H9 (cell line): ENCODE measurements at regions not wholly inside any gene's neighbourhood (a gene's known extent, or its start where the extent isn't known, plus 50 kb on each side); places are given as distances from the start of the nearest gene placed in this dataset.
"Not testable (repeated sequence)": the region's sequence is repeated elsewhere in the genome, so short reads cannot be mapped to it uniquely, and the experiment has no call there.

Experiments
- DNase-seq: peaks from one replicate; pipeline ENCODE4 v3.0.0-alpha.2; 2017
- H2AFZ ChIP-seq: one replicate; pipeline ENCODE4 v1.6.1; 2013; ENCODE audit warnings: mild to moderate bottlenecking, low read length, control low read depth, moderate library complexity
- H2AK5ac ChIP-seq: 2 replicates; pipeline ENCODE4 v1.6.1; 2013; ENCODE audit warnings: low read length, control low read depth, mixed read lengths; ENCODE audit not compliant: insufficient read length
- H2BK120ac ChIP-seq: one replicate; pipeline ENCODE4 v1.6.1; 2013; ENCODE audit warnings: low read depth, mild to moderate bottlenecking, low read length, control low read depth, inconsistent platforms; ENCODE audit not compliant: poor library complexity, severe bottlenecking
- H2BK12ac ChIP-seq: 2 replicates; pipeline ENCODE4 v1.6.1; 2013; ENCODE audit warnings: low read length, control low read depth, mixed read lengths, low read depth; ENCODE audit not compliant: insufficient read length
- H2BK15ac ChIP-seq: 2 replicates; pipeline ENCODE4 v1.6.1; 2013; ENCODE audit warnings: low read depth, low read length, control low read depth
- H2BK20ac ChIP-seq: one replicate; pipeline ENCODE4 v1.6.1; 2013; ENCODE audit warnings: low read depth, mild to moderate bottlenecking, low read length, control low read depth, inconsistent platforms; ENCODE audit not compliant: poor library complexity, severe bottlenecking
- H2BK5ac ChIP-seq: 2 replicates; pipeline ENCODE4 v1.6.1; 2013; ENCODE audit warnings: low read length, control low read depth, mixed read lengths; ENCODE audit not compliant: insufficient read length
- H3K14ac ChIP-seq: 2 replicates; pipeline ENCODE4 v1.6.1; 2013; ENCODE audit warnings: low read length, control low read depth; ENCODE audit not compliant: insufficient read depth
- H3K18ac ChIP-seq: 2 replicates; pipeline ENCODE4 v1.6.1; 2013; ENCODE audit warnings: low read depth, mild to moderate bottlenecking, mixed read lengths, low read length, control low read depth; ENCODE audit not compliant: insufficient read length
- H3K23ac ChIP-seq: 2 replicates; pipeline ENCODE4 v1.6.1; 2013; ENCODE audit warnings: low read length, control low read depth, mixed read lengths, low read depth; ENCODE audit not compliant: insufficient read length
- H3K23me2 ChIP-seq: 2 replicates; pipeline ENCODE4 v1.6.1; 2013; ENCODE audit warnings: low read depth, mild to moderate bottlenecking, mixed read lengths, low read length, control low read depth; ENCODE audit not compliant: insufficient read length, poor library complexity, severe bottlenecking
- H3K27ac ChIP-seq: 2 replicates; pipeline ENCODE4 v1.5.1; 2013; ENCODE audit warnings: low read length, control low read depth, mixed read lengths, low read depth; ENCODE audit not compliant: insufficient read length
- H3K27me3 ChIP-seq: 2 replicates; pipeline ENCODE4 v1.6.1; 2013; ENCODE audit warnings: low read length, control low read depth, inconsistent platforms; ENCODE audit not compliant: insufficient read depth
- H3K4ac ChIP-seq: 2 replicates; pipeline ENCODE4 v1.6.1; 2013; ENCODE audit warnings: low read depth, mild to moderate bottlenecking, control low read depth, inconsistent platforms, low read length, moderate library complexity
- H3K4me1 ChIP-seq: 2 replicates; pipeline ENCODE4 v1.6.1; 2013; ENCODE audit warnings: low read length, control low read depth, inconsistent platforms; ENCODE audit not compliant: insufficient read depth
- H3K4me2 ChIP-seq: 2 replicates; pipeline ENCODE4 v1.6.1; 2013; ENCODE audit warnings: low read length, control low read depth, mixed read lengths; ENCODE audit not compliant: insufficient read length, insufficient read depth
- H3K56ac ChIP-seq: 2 replicates; pipeline ENCODE4 v1.6.1; 2013; ENCODE audit warnings: low read depth, mild to moderate bottlenecking, mixed read lengths, low read length, control low read depth; ENCODE audit not compliant: insufficient read length
- H3K79me1 ChIP-seq: 2 replicates; pipeline ENCODE4 v1.6.1; 2013; ENCODE audit warnings: low read depth, mild to moderate bottlenecking, moderate library complexity, low read length, control low read depth, inconsistent platforms; ENCODE audit not compliant: insufficient read depth, poor library complexity, severe bottlenecking
- H3K79me2 ChIP-seq: 2 replicates; pipeline ENCODE4 v1.6.1; 2013; ENCODE audit warnings: low read length, control low read depth, inconsistent platforms; ENCODE audit not compliant: insufficient read depth
- H3K9ac ChIP-seq: 2 replicates; pipeline ENCODE4 v1.6.1; 2013; ENCODE audit warnings: low read length, control low read depth, mixed read lengths; ENCODE audit not compliant: insufficient read length; ENCODE audit errors: extremely low read depth
- H3K9me3 ChIP-seq: one replicate; pipeline ENCODE4 v1.6.1; 2013; ENCODE audit warnings: low read depth, low read length, inconsistent platforms; ENCODE audit not compliant: control insufficient read depth
- H3T11ph ChIP-seq: one replicate; pipeline ENCODE4 v1.6.1; 2013; ENCODE audit warnings: mild to moderate bottlenecking, low read length, control low read depth, inconsistent platforms
- H4K20me1 ChIP-seq: one replicate; pipeline ENCODE4 v1.6.1; 2013; ENCODE audit not compliant: control insufficient read depth, insufficient read length, insufficient read depth
- H4K5ac ChIP-seq: 2 replicates; pipeline ENCODE4 v1.6.1; 2013; ENCODE audit warnings: low read depth, mild to moderate bottlenecking, mixed read lengths, low read length, control low read depth; ENCODE audit not compliant: insufficient read length
- H4K8ac ChIP-seq: replicated peaks from 2 replicates; pipeline ENCODE4 v1.6.1; 2013; ENCODE audit warnings: low read length, control low read depth, mixed read lengths, low read depth; ENCODE audit not compliant: insufficient read length
- H4K91ac ChIP-seq: 2 replicates; pipeline ENCODE4 v1.6.1; 2013; ENCODE audit warnings: low read depth, mild to moderate bottlenecking, moderate library complexity, mixed read lengths, low read length, control low read depth; ENCODE audit not compliant: insufficient read length
- H3K27ac Mint-ChIP-seq, 3 experiments: 2 replicates in 2 of 3; 3 replicates in 1 of 3; pipeline ENCODE4 v1.8.0; 2020 to 2021; ENCODE audit warnings: mixed read lengths in 3 of 3, mild to moderate bottlenecking in 1 of 3, moderate library complexity in 1 of 3
- H3K27me3 Mint-ChIP-seq: 2 replicates; pipeline ENCODE4 v1.8.0; 2021; ENCODE audit warnings: low read depth, mild to moderate bottlenecking, moderate library complexity, mixed read lengths
- H3K36me3 Mint-ChIP-seq, 3 experiments: 2 replicates in 2 of 3; 3 replicates in 1 of 3; pipeline ENCODE4 v1.8.0; 2020 to 2021; ENCODE audit warnings: low read depth in 3 of 3, mixed read lengths in 3 of 3; ENCODE audit not compliant: insufficient read depth in 1 of 3
- H3K4me1 Mint-ChIP-seq, 2 experiments: 2 replicates each; pipeline ENCODE4 v1.8.0; 2020; ENCODE audit warnings: mixed read lengths in 2 of 2
- H3K4me3 Mint-ChIP-seq, 2 experiments: 2 replicates in 1 of 2; 3 replicates in 1 of 2; pipeline ENCODE4 v1.8.0; 2020 to 2021; ENCODE audit warnings: mild to moderate bottlenecking in 2 of 2, mixed read lengths in 2 of 2, moderate library complexity in 1 of 2
- H3K9me3 Mint-ChIP-seq, 2 experiments: 2 replicates in 1 of 2; 3 replicates in 1 of 2; pipeline ENCODE4 v1.8.0; 2020; ENCODE audit warnings: mild to moderate bottlenecking in 2 of 2, mixed read lengths in 2 of 2, moderate library complexity in 1 of 2
- CTCF ChIP-seq: fragments of 200-600 bp; sonication (generic); conservative IDR thresholded peaks from 3 replicates; pipeline ENCODE4 v1.8.0; 2021; ENCODE audit warnings: antibody characterized with exemption, mild to moderate bottlenecking
- WGBS: extraction: QIAGEN DNeasy Blood & Tissue Kit; methylation state at CpG from one replicate; pipeline ENCODE4 v1.1.7; 2013; ENCODE audit warnings: missing lambda C conversion rate, low lambda C conversion rate, mixed read lengths; ENCODE audit not compliant: insufficient read length; ENCODE audit errors: extremely low coverage; 5-methylcytosine and 5-hydroxymethylcytosine counted together

GRCh38 chr4:38482696-38483095 is 181.3 kb upstream of the KLF3 start:
- H3K23ac ChIP-seq = no peak overlapping the region
- no peaks in the 10 kb centered on the region for H3K79me1 ChIP-seq
- Mint-ChIP-seq H3K27me3 (no peaks in the 10 kb centered on the region), H3K9me3 (peaks cover 2 to 3% of the 10 kb centered on the region in 2 experiments; a peak in 3 of 5 replicates), H3K4me1 (peaks cover 3 to 4% of the 10 kb centered on the region in 2 experiments; a peak in 1 of 4 replicates), H3K36me3 (peaks cover 0 to 2% (median 0%) of the 10 kb centered on the region in 3 experiments; a peak in 2 of 7 replicates), H3K4me3 (no peak overlapping the region), H3K27ac (no peak overlapping the region)
- no peak overlapping the region for H4K5ac ChIP-seq
- H3K27me3 ChIP-seq = no peaks in the 10 kb centered on the region
- H4K20me1 ChIP-seq = no peaks in the 10 kb centered on the region
- H2BK5ac ChIP-seq = no peak overlapping the region
- H4K91ac ChIP-seq = no peak overlapping the region
- no peak overlapping the region for H3K56ac ChIP-seq
- no peak overlapping the region for H3T11ph ChIP-seq
- no peak overlapping the region for H4K8ac ChIP-seq
- H2BK15ac ChIP-seq = no peak overlapping the region
- H3K14ac ChIP-seq = no peak overlapping the region
- no peaks in the 10 kb centered on the region for H3K4me1 ChIP-seq
- H2BK120ac ChIP-seq = no peak overlapping the region
- no peak overlapping the region for H3K9ac ChIP-seq
- H2AFZ ChIP-seq = no peak overlapping the region
- H3K9me3 ChIP-seq = no peaks in the 10 kb centered on the region
- no CpG with 5 or more reads among the region's 1 CpG for WGBS
- H3K4ac ChIP-seq = no peak overlapping the region
- H2AK5ac ChIP-seq = no peak overlapping the region
- DNase-seq = no peak
- H2BK20ac ChIP-seq = no peak overlapping the region
- no peak overlapping the region for H3K4me2 ChIP-seq
- H3K27ac ChIP-seq = no peak overlapping the region
- H3K79me2 ChIP-seq = no peaks in the 10 kb centered on the region
- no peaks in the 10 kb centered on the region for H3K23me2 ChIP-seq
- TF ChIP-seq CTCF = no peak
- no peak overlapping the region for H2BK12ac ChIP-seq
- H3K18ac ChIP-seq = no peak overlapping the region

GRCh38 chr4:38483628-38484027 is 180.4 kb upstream of the KLF3 start:
- H3K9me3 ChIP-seq, H2BK5ac ChIP-seq, H3K4me2 ChIP-seq, H3K14ac ChIP-seq, H3K23ac ChIP-seq, H4K20me1 ChIP-seq, H2BK20ac ChIP-seq, H3K9ac ChIP-seq, H3K4ac ChIP-seq, H2BK120ac ChIP-seq, DNase-seq, H2BK15ac ChIP-seq, H3K27ac Mint-ChIP-seq, H3K23me2 ChIP-seq, H3K4me1 ChIP-seq, H4K91ac ChIP-seq, H2AFZ ChIP-seq, H3K4me3 Mint-ChIP-seq, H3T11ph ChIP-seq, H3K27me3 ChIP-seq, H3K27me3 Mint-ChIP-seq, H3K56ac ChIP-seq, H3K79me1 ChIP-seq, H4K8ac ChIP-seq, H3K4me1 Mint-ChIP-seq, H3K36me3 Mint-ChIP-seq, H3K18ac ChIP-seq, H2AK5ac ChIP-seq, H4K5ac ChIP-seq, H2BK12ac ChIP-seq, H3K79me2 ChIP-seq, H3K9me3 Mint-ChIP-seq, H3K27ac ChIP-seq: not testable (repeated sequence)
